ENCODE measurements at regions not wholly inside any gene's neighbourhood (a gene's known extent, or its start where the extent isn't known, plus 50 kb on each side); places are given as distances from the start of the nearest gene placed in this dataset.

DNA sequence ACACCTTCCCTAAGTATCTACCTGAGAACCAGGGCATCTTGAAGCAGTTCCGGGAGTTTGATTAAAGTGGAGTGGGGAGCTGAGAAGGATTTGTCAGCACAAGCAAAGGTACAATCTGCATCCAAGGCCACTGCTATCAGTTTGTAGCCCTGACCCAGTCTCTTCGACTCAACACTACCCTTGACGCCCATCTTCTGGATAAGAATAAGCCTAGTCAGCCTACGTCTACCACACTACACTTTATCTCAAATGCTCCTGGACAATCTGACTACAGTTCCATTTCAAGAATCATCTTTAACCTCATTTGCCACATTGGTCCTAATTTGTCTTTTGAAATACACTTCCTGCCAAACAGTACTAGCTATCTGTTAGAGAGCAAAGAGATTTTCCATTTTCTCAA is 134.1 kb upstream of the C1GALT1 start:
- no TSS peak for BruUV-seq (replicated peaks)
- Mint-ChIP-seq H3K27ac (ENCODE audit: unreplicated experiment) (no peak overlapping the region), H3K9me3 (ENCODE audit: unreplicated experiment) (peaks cover 6% of the 10 kb centered on the region), H3K36me3 (ENCODE audit: insufficient read depth, unreplicated experiment) (no peaks in the 10 kb centered on the region), H3K4me3 (ENCODE audit: unreplicated experiment) (no peak overlapping the region), H3K27me3 (ENCODE audit: insufficient read depth, unreplicated experiment) (no peaks in the 10 kb centered on the region), H3K4me1 (ENCODE audit: low read depth, unreplicated experiment) (no peaks in the 10 kb centered on the region)
- no peak for DNase-seq
- Histone ChIP-seq H3K36me3 (ENCODE audit: control insufficient read depth, insufficient read depth, low read length) (no peaks in the 10 kb centered on the region), H3K4me3 (ENCODE audit: low read depth, low read length) (no peak overlapping the region), H3K9me3 (no peaks in the 10 kb centered on the region; the same call in 1 of the 2 replicates), H3K27me3 (replicated peaks; ENCODE audit: control insufficient read depth, insufficient read depth, low read length) (no peaks in the 10 kb centered on the region), H3K4me1 (no peaks in the 10 kb centered on the region)
- CTCF ChIA-PET: no interaction called here
- TF ChIP-seq, protein P1, sequence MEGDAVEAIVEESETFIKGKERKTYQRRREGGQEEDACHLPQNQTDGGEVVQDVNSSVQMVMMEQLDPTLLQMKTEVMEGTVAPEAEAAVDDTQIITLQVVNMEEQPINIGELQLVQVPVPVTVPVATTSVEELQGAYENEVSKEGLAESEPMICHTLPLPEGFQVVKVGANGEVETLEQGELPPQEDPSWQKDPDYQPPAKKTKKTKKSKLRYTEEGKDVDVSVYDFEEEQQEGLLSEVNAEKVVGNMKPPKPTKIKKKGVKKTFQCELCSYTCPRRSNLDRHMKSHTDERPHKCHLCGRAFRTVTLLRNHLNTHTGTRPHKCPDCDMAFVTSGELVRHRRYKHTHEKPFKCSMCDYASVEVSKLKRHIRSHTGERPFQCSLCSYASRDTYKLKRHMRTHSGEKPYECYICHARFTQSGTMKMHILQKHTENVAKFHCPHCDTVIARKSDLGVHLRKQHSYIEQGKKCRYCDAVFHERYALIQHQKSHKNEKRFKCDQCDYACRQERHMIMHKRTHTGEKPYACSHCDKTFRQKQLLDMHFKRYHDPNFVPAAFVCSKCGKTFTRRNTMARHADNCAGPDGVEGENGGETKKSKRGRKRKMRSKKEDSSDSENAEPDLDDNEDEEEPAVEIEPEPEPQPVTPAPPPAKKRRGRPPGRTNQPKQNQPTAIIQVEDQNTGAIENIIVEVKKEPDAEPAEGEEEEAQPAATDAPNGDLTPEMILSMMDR (IDR thresholded peaks at IDR 0.05; ENCODE audit: insufficient read depth in 1 of 2, low read depth in 1 of 2, low read length in 1 of 2, severe bottlenecking in 1 of 2, unreplicated experiment in 1 of 2): no peak
- POLR2A ChIA-PET: no interaction called here
- intact Hi-C loops (cut with micrococcal nuclease; ENCODE audit: unreplicated experiment): no loop called here

DNA sequence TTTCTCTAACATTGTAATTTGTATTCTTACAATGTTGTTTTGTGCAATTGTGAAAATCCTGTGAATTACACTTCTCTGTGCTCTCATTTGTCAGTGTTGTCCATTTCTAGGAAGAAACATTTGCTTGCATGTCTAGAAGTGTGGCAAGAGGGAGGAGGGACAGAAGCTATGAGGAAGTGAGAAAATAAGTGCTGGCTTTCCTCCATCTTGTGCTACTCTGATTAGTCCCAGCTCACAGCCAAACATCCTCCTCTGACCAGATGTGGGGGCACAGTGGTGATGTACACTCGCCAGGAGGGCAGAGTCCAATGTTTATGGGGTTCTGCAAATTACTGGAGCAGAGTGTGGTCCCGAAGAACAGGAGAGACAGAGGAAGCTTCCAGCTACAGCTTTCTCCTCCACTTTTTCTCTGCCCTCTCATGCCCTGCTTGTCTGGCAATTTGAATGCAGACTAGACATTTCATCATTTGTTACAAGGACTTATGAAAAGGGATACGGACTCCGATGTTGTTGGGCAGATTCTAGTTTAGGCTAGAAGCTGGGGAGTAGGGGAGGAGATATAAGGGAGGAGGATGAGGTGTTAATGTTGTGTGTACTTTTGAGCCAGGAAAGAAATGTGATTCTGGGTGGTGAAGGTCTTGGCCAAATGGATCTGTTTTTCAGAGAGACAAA is 131.0 kb upstream of the C1GALT1 start:
- no peak overlapping the region for H3K4me3 ChIP-seq (ENCODE audit: low read depth, low read length)
- no peaks in the 10 kb centered on the region for H3K4me1 Mint-ChIP-seq (ENCODE audit: low read depth, unreplicated experiment)
- no peaks in the 10 kb centered on the region for H3K27me3 Mint-ChIP-seq (ENCODE audit: insufficient read depth, unreplicated experiment)
- no peak for DNase-seq
- H3K27me3 ChIP-seq (replicated peaks; ENCODE audit: control insufficient read depth, insufficient read depth, low read length): no peaks in the 10 kb centered on the region
- no peaks in the 10 kb centered on the region for H3K36me3 ChIP-seq (ENCODE audit: control insufficient read depth, insufficient read depth, low read length)
- POLR2A ChIA-PET: no interaction called here
- intact Hi-C loops (cut with micrococcal nuclease; ENCODE audit: unreplicated experiment): no loop called here
- CTCF ChIA-PET: interaction anchor here (0.6 to 0.7 kb wide), 2 partner anchors 89 to 1528 kb away, joined by 4 to 7 read pairs; no protein-coding TSS in a partner anchor
- TF ChIP-seq, protein P1 (IDR thresholded peaks at IDR 0.05; ENCODE audit: insufficient read depth in 1 of 2, low read depth in 1 of 2, low read length in 1 of 2, severe bottlenecking in 1 of 2, unreplicated experiment in 1 of 2): no peak
- no peak overlapping the region for H3K4me3 Mint-ChIP-seq (ENCODE audit: unreplicated experiment)
- H3K9me3 ChIP-seq: no peaks in the 10 kb centered on the region; the same call in 1 of the 2 replicates
- no peaks in the 10 kb centered on the region for H3K9me3 Mint-ChIP-seq (ENCODE audit: unreplicated experiment)
- H3K4me1 ChIP-seq: no peaks in the 10 kb centered on the region
- no TSS peak for BruUV-seq (replicated peaks)
- no peak overlapping the region for H3K27ac Mint-ChIP-seq (ENCODE audit: unreplicated experiment)
- H3K36me3 Mint-ChIP-seq (ENCODE audit: insufficient read depth, unreplicated experiment): no peaks in the 10 kb centered on the region

DNA sequence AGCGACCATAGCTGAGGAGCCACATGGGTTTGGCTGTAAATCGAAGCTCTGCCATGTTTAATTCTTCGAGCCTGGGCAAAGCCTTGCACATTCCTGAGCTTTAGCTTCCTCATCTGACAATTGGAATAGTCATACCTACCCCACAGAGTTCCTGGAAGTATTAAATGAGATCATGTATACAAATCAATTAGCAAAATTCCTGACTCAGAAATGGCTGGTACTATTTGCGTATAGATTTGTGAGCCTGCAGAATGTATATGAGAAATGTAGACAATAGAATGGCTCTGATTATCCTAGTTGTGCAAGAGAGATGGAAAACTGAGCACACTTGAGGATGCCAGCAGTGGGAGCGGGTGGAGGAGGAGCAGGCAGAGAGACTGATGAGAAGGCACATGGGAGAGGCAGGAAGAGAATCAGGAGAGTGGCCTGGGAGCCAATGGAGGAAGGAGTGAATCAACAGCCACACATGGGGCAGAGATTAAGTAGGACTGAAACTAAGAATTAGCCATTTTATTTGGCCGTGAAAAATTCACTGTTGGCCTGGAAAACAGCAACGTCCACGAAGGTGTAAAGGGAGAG is 128.0 kb upstream of the C1GALT1 start:
- DNase-seq: no peak
- H3K27me3 Mint-ChIP-seq (ENCODE audit: insufficient read depth, unreplicated experiment): no peaks in the 10 kb centered on the region
- POLR2A ChIA-PET: no interaction called here
- TF ChIP-seq, protein P1 (IDR thresholded peaks at IDR 0.05; ENCODE audit: insufficient read depth in 1 of 2, low read depth in 1 of 2, low read length in 1 of 2, severe bottlenecking in 1 of 2, unreplicated experiment in 1 of 2): no peak
- no peak overlapping the region for H3K4me3 Mint-ChIP-seq (ENCODE audit: unreplicated experiment)
- H3K4me1 Mint-ChIP-seq (ENCODE audit: low read depth, unreplicated experiment): no peaks in the 10 kb centered on the region
- Histone ChIP-seq H3K27me3 (replicated peaks; ENCODE audit: control insufficient read depth, insufficient read depth, low read length) (no peaks in the 10 kb centered on the region), H3K4me3 (ENCODE audit: low read depth, low read length) (no peak overlapping the region), H3K9me3 (no peaks in the 10 kb centered on the region; the same call in 1 of the 2 replicates), H3K36me3 (ENCODE audit: control insufficient read depth, insufficient read depth, low read length) (no peaks in the 10 kb centered on the region), H3K4me1 (no peaks in the 10 kb centered on the region)
- intact Hi-C loops (cut with micrococcal nuclease; ENCODE audit: unreplicated experiment): no loop called here
- no peaks in the 10 kb centered on the region for H3K36me3 Mint-ChIP-seq (ENCODE audit: insufficient read depth, unreplicated experiment)
- H3K9me3 Mint-ChIP-seq (ENCODE audit: unreplicated experiment): peaks cover 6% of the 10 kb centered on the region
- CTCF ChIA-PET: no interaction called here
- H3K27ac Mint-ChIP-seq (ENCODE audit: unreplicated experiment): no peak overlapping the region
- no TSS peak for BruUV-seq (replicated peaks)
